ENCODE measurements at regions not wholly inside any gene's neighbourhood (a gene's known extent, or its start where the extent isn't known, plus 50 kb on each side); places are given as distances from the start of the nearest gene placed in this dataset.
"Not testable (repeated sequence)": the region's sequence is repeated elsewhere in the genome, so short reads cannot be mapped to it uniquely, and the experiment has no call there.

DNA sequence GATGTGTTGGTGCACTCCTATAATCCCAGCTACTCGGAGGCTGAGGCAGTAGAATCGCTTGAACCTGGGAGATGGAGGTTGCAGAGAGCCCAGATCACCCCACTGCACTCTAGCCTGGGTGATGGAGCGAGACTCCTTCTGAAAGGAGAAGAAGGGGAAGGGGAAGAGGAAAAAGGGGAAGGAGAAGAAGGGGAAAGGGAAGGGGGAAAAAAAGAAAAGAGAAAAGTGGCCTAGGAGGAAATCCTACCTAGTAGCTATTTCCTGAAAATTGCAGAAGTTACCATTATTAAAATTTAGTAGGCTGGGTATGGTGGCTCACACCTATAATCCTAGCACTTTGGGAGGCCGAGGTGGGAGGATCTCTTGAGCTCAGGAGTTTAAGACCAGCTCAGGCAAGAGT lies 67.4 kb downstream of the ARRDC3 start:
- DNase-seq = no peak

GRCh38 chr5:91313757-91314673 lies 69.1 kb downstream of the ARRDC3 start:
- DNase-seq = peak; percentile 70

GRCh38 chr5:91312698-91313097 lies 70.4 kb downstream of the ARRDC3 start:
- DNase-seq = no peak

DNA sequence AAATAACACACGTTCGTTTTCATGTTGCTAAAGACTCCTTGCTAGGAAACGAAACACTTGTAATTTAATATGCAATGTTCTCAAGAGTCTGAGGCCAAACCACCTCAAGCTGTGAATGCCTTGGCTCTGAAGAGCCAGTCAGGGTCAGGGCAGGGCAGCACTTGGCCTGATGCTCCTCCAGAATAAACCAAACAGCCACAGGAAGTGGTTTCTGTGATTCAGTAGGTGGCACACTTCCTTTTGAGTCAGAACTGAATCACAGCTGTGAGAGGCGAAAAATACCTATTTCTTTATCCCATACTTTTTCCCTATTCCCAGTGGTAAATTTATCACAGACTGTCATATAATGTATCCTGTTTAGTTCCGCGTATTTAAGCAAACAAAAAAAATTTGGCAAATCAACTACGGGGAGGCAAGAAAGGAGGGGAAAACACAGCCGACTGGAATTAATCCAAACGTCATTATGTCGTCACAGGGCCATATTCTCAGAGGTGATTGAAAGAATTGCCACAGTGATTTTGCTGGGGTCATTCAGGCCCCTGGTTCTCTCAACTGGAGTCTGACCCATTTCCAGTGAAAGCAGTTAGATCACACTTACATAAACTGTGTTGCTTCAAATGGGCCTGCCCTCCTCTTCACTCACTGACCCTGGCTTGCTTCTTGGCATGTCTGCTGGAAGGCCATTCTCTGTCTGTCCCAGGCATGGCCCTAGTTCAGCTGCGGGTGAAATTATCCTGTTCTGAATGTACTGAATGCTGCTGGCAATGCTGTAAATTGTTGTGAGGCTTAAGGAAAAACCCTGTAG lies 71.2 kb downstream of the ARRDC3 start:
- DNase-seq = peak; percentile 53

DNA sequence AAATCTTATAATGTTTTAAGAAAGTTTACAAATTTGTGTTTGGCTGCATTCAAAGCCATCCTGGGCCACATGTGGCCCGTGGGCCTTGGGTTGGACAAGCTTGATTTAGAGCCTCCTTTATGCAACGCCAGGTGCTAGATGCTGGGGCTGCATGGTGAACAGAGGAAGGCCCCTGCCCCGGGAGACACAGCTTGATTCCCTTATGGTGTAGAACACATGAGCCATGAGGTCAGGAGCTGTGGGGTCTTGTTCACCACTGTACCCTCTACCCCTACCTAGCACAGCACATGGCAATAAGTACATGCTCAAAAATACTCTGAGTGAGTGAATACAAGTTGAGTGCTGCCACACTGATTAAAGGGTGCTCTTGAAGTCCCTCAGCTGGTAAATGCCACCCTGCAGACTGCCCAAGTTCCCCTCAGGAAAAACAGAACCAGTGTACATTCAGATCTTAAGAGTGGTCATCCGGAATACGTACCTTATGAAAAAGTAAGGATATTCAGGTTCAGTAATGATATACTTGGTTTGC lies 71.9 kb downstream of the ARRDC3 start:
- DNase-seq = no peak

GRCh38 chr5:91308157-91308556 lies 75.0 kb downstream of the ARRDC3 start:
- DNase-seq = not testable (repeated sequence)

GRCh38 chr5:91307048-91307447 lies 76.1 kb downstream of the ARRDC3 start:
- no peak for DNase-seq

DNA sequence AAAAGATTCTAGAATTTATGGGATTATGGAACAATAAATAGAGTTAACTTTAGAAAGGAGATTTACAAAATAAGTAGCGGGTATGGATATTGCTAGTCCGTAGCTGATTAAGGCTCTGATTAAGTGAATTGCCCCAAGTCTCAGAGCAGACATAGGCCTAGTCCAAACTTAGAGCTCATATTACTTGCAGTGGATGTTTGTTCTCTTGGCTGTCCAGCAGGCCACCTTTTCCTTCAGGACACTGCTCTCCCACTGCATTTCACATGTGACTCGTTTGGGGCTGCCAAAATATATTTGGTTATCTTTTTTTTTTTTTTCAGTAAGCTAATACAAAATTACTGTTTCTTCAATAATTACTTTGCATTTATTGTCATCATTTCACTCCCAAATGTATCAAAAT lies 76.6 kb downstream of the ARRDC3 start:
- DNase-seq = no peak

- DNase-seq = no peak
These were observed 77.5 kb downstream of the ARRDC3 start for GRCh38 chr5:91305640-91306039.

- not testable (repeated sequence) for DNase-seq
These were observed 79.1 kb downstream of the ARRDC3 start for GRCh38 chr5:91304015-91304414.

GRCh38 chr5:91302958-91303357 lies 80.2 kb downstream of the ARRDC3 start:
- DNase-seq = no peak

DNA sequence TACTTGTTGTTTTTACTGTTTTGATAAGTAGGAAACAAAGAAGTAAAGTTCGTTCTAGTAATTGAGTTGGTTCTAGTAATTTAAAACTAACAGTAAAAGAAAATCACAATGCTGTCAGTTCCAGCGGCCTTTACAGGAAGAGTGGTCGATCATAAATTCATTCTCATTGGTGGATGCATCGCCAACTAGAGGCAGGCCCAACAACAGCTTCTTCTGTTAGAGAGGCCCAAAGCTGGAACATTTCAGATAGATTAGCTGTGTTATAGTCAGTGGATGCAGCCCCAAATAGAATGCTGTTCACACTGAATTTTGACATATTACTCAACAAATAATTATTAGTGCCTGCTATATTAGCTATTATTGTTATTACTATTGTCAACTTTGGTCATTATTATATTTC lies 80.8 kb downstream of the ARRDC3 start:
- DNase-seq = no peak

- no peak for DNase-seq
These were observed 81.8 kb downstream of the ARRDC3 start for GRCh38 chr5:91301106-91301846.

DNA sequence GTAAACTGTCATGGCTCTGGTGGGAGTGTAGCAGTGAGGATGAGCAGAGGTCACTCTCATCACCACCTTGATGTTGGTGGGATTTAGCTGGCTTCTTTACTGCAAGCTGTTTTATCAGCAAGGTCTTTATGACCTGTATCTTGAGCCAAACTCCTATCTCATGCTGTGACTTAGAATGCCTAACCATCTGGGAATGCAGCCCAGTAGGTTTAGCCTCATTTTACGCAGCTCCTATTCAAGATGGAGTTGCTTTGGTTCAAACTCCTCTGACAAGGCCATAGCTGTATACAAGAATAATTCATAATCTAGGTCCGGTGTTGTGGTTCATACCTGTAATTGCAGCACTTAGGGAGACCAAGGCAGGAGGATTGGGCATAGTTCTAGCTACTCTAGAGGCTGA lies 85.1 kb downstream of the ARRDC3 start:
- no peak for DNase-seq

- DNase-seq = no peak
These were observed 86.4 kb downstream of the ARRDC3 start for GRCh38 chr5:91296674-91297143.

GRCh38 chr5:91296102-91296501 lies 87.0 kb downstream of the ARRDC3 start:
- not testable (repeated sequence) for DNase-seq

GRCh38 chr5:91293131-91293530 lies 90.0 kb downstream of the ARRDC3 start:
- no peak for DNase-seq

DNA sequence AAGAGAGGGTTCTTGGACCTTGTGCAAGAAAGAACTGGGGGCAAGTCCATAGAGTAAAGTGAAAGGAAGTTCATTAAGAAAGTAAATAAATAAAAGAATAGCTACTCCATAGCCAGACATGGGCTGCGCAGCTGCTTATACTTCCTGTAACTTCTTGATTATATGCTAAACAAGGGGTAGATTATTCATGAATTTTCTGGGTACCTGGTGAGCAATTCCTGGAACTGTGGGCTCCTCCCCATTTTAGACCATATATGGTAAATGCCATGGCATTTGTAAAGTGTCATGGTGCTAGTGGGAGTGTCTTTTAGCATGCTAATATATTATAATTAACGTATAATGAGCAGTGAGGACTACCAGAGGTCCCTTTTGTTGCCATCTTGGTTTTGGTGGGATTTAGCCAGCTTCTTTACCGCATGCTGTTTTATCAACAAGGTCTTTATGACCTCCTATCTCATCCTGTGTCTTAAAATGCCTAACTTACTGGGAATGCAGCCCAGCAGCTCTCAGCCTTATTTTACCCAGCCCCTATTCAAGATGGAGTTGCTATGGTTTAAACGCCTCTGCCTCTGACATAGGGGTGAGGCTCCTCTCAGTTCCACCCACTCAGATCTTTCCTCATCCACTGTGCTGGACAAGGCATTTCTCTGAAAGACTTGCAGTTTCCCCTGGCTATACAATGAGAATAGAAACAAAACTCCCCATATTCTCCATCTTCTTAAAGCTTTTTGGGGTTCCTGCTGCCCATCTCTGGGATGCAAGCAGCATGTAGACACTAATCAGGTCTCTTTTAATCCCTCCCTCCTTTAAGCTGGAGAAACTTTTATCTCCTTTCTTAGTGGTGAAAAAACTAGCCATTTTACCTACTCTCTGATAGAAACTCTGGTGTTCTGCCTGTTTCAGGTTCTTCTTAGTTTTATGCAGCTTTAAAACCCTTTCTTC lies 91.2 kb downstream of the ARRDC3 start:
- no peak for DNase-seq

DNA sequence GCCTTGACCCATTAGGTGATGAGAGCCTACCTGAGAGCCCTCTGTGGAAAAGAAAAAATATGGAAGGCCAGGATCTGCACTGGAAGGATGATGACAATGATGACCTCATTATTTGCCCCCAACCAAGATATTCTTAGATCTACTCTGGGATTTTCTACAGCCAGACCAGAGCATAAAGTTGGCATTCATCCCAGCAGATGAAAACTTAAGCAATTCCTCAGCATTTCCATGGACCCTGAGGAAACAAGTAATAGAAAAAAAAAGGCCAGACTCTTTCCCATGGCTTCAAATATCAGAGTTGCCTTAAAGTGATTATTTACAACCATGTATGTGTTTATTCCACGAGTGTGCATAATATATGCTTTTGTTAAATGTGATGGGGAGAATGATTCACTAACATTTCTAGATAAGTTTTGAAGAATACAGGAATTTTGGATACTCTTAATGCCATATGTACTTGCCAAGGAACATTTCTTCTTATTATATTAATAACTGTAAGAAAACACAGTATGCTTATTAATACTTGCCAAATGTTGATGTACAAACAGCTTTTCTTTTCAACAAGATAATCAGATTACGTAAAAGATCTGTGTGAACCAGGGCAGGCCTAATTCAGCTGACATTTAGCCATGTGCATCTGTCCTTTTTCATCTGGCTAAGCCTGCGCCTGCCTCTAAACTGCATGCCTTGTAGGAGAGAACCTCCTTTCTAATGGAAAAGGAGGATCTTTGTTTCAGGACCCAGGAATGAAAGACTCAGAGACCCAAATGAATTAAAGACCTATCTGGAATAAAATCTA lies 94.8 kb downstream of the ARRDC3 start:
- no peak for DNase-seq

DNA sequence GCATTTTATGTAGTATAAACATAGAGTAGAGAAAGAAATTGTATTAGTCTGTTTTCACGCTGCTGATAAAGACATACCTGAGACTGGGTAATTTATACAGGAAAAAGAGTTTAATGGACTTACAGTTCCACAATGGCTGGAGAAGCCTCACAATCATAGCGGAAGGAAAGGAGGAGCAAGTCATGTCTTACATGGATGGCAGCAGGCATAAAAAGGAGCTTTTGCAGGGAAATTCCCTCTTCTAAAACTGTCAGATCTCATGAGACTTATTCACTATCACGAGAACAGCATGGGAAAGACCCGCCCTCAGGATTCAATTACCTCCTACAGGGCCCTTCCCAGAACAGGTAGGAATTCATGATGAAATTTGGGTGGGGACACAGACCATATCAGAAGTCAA lies 98.1 kb downstream of the ARRDC3 start:
- not testable (repeated sequence) for DNase-seq

GRCh38 chr5:91283899-91284298 lies 99.2 kb downstream of the ARRDC3 start:
- no peak for DNase-seq

All from effector CD4-positive, alpha-beta T cell (primary cell).